GM19455 (cell line): ENCODE measurements at regions not wholly inside any gene's neighbourhood (a gene's known extent, or its start where the extent isn't known, plus 50 kb on each side); places are given as distances from the start of the nearest gene placed in this dataset.
"Not testable (repeated sequence)": the region's sequence is repeated elsewhere in the genome, so short reads cannot be mapped to it uniquely, and the experiment has no call there.

Source experiments
- ATAC-seq: cut with Tn5 transposase; IDR thresholded peaks from one replicate; pipeline ENCODE4 v1.9.1; 2021; ENCODE audit not compliant: unreplicated experiment

GRCh38 chr6:114989279-114989964 is 646.6 kb upstream of the HS3ST5 start:
- ATAC-seq: peak; percentile 88

GRCh38 chr6:114987281-114987680 is 644.5 kb upstream of the HS3ST5 start:
- ATAC-seq: no peak

- ATAC-seq: no peak
Observed at GRCh38 chr6:114955363-114955762, 612.5 kb upstream of the HS3ST5 start.

GRCh38 chr6:114952229-114952628 is 609.4 kb upstream of the HS3ST5 start:
- no peak for ATAC-seq

GRCh38 chr6:114945392-114945791 is 602.6 kb upstream of the HS3ST5 start:
- no peak for ATAC-seq

- ATAC-seq: no peak
Observed at GRCh38 chr6:114941078-114941477, 598.3 kb upstream of the HS3ST5 start.

- ATAC-seq: no peak
Observed at GRCh38 chr6:114940181-114940580, 597.4 kb upstream of the HS3ST5 start.

GRCh38 chr6:114939630-114940029 is 596.8 kb upstream of the HS3ST5 start:
- no peak for ATAC-seq

- ATAC-seq: no peak
Observed at GRCh38 chr6:114936080-114936479, 593.3 kb upstream of the HS3ST5 start.

GRCh38 chr6:114934079-114934478 is 591.3 kb upstream of the HS3ST5 start:
- no peak for ATAC-seq

- not testable (repeated sequence) for ATAC-seq
Observed at GRCh38 chr6:114928731-114929130, 585.9 kb upstream of the HS3ST5 start.

- no peak for ATAC-seq
Observed at GRCh38 chr6:114906096-114906495, 563.3 kb upstream of the HS3ST5 start.

- ATAC-seq: no peak
Observed at GRCh38 chr6:114897536-114897935, 554.7 kb upstream of the HS3ST5 start.

- no peak for ATAC-seq
Observed at GRCh38 chr6:114892211-114892610, 549.4 kb upstream of the HS3ST5 start.

GRCh38 chr6:114888241-114888640 is 545.4 kb upstream of the HS3ST5 start:
- no peak for ATAC-seq

GRCh38 chr6:114886670-114887436 is 544.0 kb upstream of the HS3ST5 start:
- ATAC-seq: no peak

GRCh38 chr6:114879693-114880092 is 536.9 kb upstream of the HS3ST5 start:
- no peak for ATAC-seq

- no peak for ATAC-seq
Observed at GRCh38 chr6:114878091-114878490, 535.3 kb upstream of the HS3ST5 start.

GRCh38 chr6:114874410-114874809 is 531.6 kb upstream of the HS3ST5 start:
- no peak for ATAC-seq

GRCh38 chr6:114865506-114865905 is 522.7 kb upstream of the HS3ST5 start:
- not testable (repeated sequence) for ATAC-seq

- no peak for ATAC-seq
Observed at GRCh38 chr6:114863610-114864009, 520.8 kb upstream of the HS3ST5 start.

- no peak for ATAC-seq
Observed at GRCh38 chr6:114862819-114863218, 520.0 kb upstream of the HS3ST5 start.
